Type B pancreatic cell (in vitro differentiated cells): ENCODE measurements at regions not wholly inside any gene's neighbourhood (a gene's known extent, or its start where the extent isn't known, plus 50 kb on each side); places are given as distances from the start of the nearest gene placed in this dataset.
"Not testable (repeated sequence)": the region's sequence is repeated elsewhere in the genome, so short reads cannot be mapped to it uniquely, and the experiment has no call there.

Source experiments
- DNase-seq: peaks from one replicate; pipeline ENCODE4 v3.0.0; 2021; ENCODE audit warnings: mixed read lengths; ENCODE audit not compliant: unreplicated experiment; ENCODE audit errors: extremely low spot score
- H3K27ac Mint-ChIP-seq: 2 replicates; pipeline ENCODE4 v1.8.0; 2021; ENCODE audit warnings: mild to moderate bottlenecking, mixed read lengths
- H3K27me3 Mint-ChIP-seq: 2 replicates; pipeline ENCODE4 v1.8.0; 2021; ENCODE audit warnings: mixed read lengths
- H3K36me3 Mint-ChIP-seq: 2 replicates; pipeline ENCODE4 v1.8.0; 2021; ENCODE audit warnings: mixed read lengths
- H3K4me1 Mint-ChIP-seq: one replicate; pipeline ENCODE4 v1.8.0; 2021; ENCODE audit warnings: mixed read lengths; ENCODE audit not compliant: unreplicated experiment
- H3K4me3 Mint-ChIP-seq: 2 replicates; pipeline ENCODE4 v1.8.0; 2021; ENCODE audit warnings: mild to moderate bottlenecking, mixed read lengths
- H3K9me3 Mint-ChIP-seq: 2 replicates; pipeline ENCODE4 v1.8.0; 2021; ENCODE audit warnings: mixed read lengths
- CTCF ChIP-seq: fragments of 200-600 bp; sonication (generic); conservative IDR thresholded peaks from 2 replicates; pipeline ENCODE4 v1.5.0; 2021; ENCODE audit warnings: antibody characterized with exemption, mild to moderate bottlenecking

GRCh38 chr22:23478175-23478574 is 101.9 kb downstream of the IGLL1 start:
- TF ChIP-seq CTCF: no peak
- Mint-ChIP-seq H3K36me3 (no peaks in the 10 kb centered on the region), H3K9me3 (peaks cover 13% of the 10 kb centered on the region), H3K27ac (no peak overlapping the region), H3K4me3 (no peak overlapping the region), H3K27me3 (no peaks in the 10 kb centered on the region), H3K4me1 (peaks cover 22% of the 10 kb centered on the region)
- DNase-seq: peak; percentile 43

GRCh38 chr22:23474531-23474930 is 105.6 kb downstream of the IGLL1 start:
- peaks cover 30% of the 10 kb centered on the region for H3K4me1 Mint-ChIP-seq
- not testable (repeated sequence) for H3K4me3 Mint-ChIP-seq, H3K27me3 Mint-ChIP-seq, H3K27ac Mint-ChIP-seq, DNase-seq, H3K9me3 Mint-ChIP-seq, H3K36me3 Mint-ChIP-seq

GRCh38 chr22:23473901-23474300 is 106.2 kb downstream of the IGLL1 start:
- Mint-ChIP-seq H3K9me3 (peaks cover 8% of the 10 kb centered on the region), H3K4me1 (peaks cover 35% of the 10 kb centered on the region), H3K4me3 (no peak overlapping the region), H3K27me3 (no peaks in the 10 kb centered on the region), H3K27ac (no peak overlapping the region), H3K36me3 (no peaks in the 10 kb centered on the region)
- no peak for TF ChIP-seq CTCF
- DNase-seq: peak; percentile 13

GRCh38 chr22:23472376-23472775 is 107.7 kb downstream of the IGLL1 start:
- not testable (repeated sequence) for H3K27me3 Mint-ChIP-seq, DNase-seq, H3K36me3 Mint-ChIP-seq, H3K27ac Mint-ChIP-seq, H3K9me3 Mint-ChIP-seq, H3K4me3 Mint-ChIP-seq
- H3K4me1 Mint-ChIP-seq: peaks cover 38% of the 10 kb centered on the region

GRCh38 chr22:23471698-23472097 is 108.4 kb downstream of the IGLL1 start:
- TF ChIP-seq CTCF: no peak
- no peaks in the 10 kb centered on the region for H3K36me3 Mint-ChIP-seq
- H3K9me3 Mint-ChIP-seq: peaks cover 2% of the 10 kb centered on the region
- DNase-seq: no peak
- H3K4me3 Mint-ChIP-seq: no peak overlapping the region
- no peak overlapping the region for H3K27ac Mint-ChIP-seq
- no peaks in the 10 kb centered on the region for H3K27me3 Mint-ChIP-seq
- H3K4me1 Mint-ChIP-seq: peaks cover 40% of the 10 kb centered on the region

- TF ChIP-seq CTCF: no peak
- no peaks in the 10 kb centered on the region for H3K36me3 Mint-ChIP-seq
- peaks cover 42% of the 10 kb centered on the region for H3K4me1 Mint-ChIP-seq
- H3K27ac Mint-ChIP-seq: no peak overlapping the region
- no peak overlapping the region for H3K4me3 Mint-ChIP-seq
- no peak for DNase-seq
- no peaks in the 10 kb centered on the region for H3K27me3 Mint-ChIP-seq
- peaks cover 5% of the 10 kb centered on the region for H3K9me3 Mint-ChIP-seq
Measured at GRCh38 chr22:23470811-23471389, 109.2 kb downstream of the IGLL1 start.

- no peak for TF ChIP-seq CTCF
- peak overlapping the region; percentile 8 for H3K27ac Mint-ChIP-seq
Measured at GRCh38 chr22:23467721-23468294, 112.3 kb downstream of the IGLL1 start.

More at GRCh38 chr22:23467721-23468294, 112.3 kb downstream of the IGLL1 start:
- Mint-ChIP-seq H3K4me1 (peaks cover 37% of the 10 kb centered on the region), H3K36me3 (no peaks in the 10 kb centered on the region), H3K4me3 (no peak overlapping the region), H3K9me3 (peaks cover 5% of the 10 kb centered on the region), H3K27me3 (no peaks in the 10 kb centered on the region)
- DNase-seq: no peak
